ENCODE measurements at regions not wholly inside any gene's neighbourhood (a gene's known extent, or its start where the extent isn't known, plus 50 kb on each side); places are given as distances from the start of the nearest gene placed in this dataset.

GRCh38 chr6:152836523-152836922 is 85.9 kb downstream of the VIP start:
- DNase-seq (ENCODE audit: low spot score in 2 of 2) = no peak
- H3K36me3 ChIP-seq = no peaks in the 10 kb centered on the region
- H3K27ac ChIP-seq = no peak overlapping the region
- intact Hi-C loops (cut with DNase I) = no loop called here
- no peak for TF ChIP-seq CTCF (IDR thresholded peaks at IDR 0.05)
- no peaks in the 10 kb centered on the region for H3K9me3 ChIP-seq
- no peaks in the 10 kb centered on the region for H3K4me1 ChIP-seq
- H3K27me3 ChIP-seq = no peaks in the 10 kb centered on the region
- no peak overlapping the region for H3K4me3 ChIP-seq

- Histone ChIP-seq H3K4me3 (no peak overlapping the region), H3K27me3 (no peaks in the 10 kb centered on the region), H3K4me1 (no peaks in the 10 kb centered on the region), H3K9me3 (no peaks in the 10 kb centered on the region), H3K27ac (no peak overlapping the region), H3K36me3 (no peaks in the 10 kb centered on the region)
- DNase-seq (ENCODE audit: low spot score in 2 of 2) = no peak
- intact Hi-C loops (cut with DNase I) = no loop called here
- no peak for TF ChIP-seq CTCF (IDR thresholded peaks at IDR 0.05)
These were observed 94.8 kb downstream of the VIP start for GRCh38 chr6:152845421-152845820.

GRCh38 chr6:152846825-152847224 is 96.2 kb downstream of the VIP start:
- no peak for TF ChIP-seq CTCF (IDR thresholded peaks at IDR 0.05)
- Histone ChIP-seq H3K27me3 (no peaks in the 10 kb centered on the region), H3K36me3 (no peaks in the 10 kb centered on the region), H3K4me1 (no peaks in the 10 kb centered on the region), H3K9me3 (no peaks in the 10 kb centered on the region), H3K4me3 (no peak overlapping the region), H3K27ac (no peak overlapping the region)
- no peak for DNase-seq (ENCODE audit: low spot score in 2 of 2)
- intact Hi-C loops (cut with DNase I) = no loop called here

- TF ChIP-seq CTCF (IDR thresholded peaks at IDR 0.05) = no peak
- Histone ChIP-seq H3K27me3 (no peaks in the 10 kb centered on the region), H3K9me3 (no peaks in the 10 kb centered on the region), H3K27ac (no peak overlapping the region), H3K36me3 (no peaks in the 10 kb centered on the region), H3K4me1 (no peaks in the 10 kb centered on the region), H3K4me3 (no peak overlapping the region)
- DNase-seq (ENCODE audit: low spot score in 2 of 2) = no peak
- intact Hi-C loops (cut with DNase I) = no loop called here
These were observed 98.3 kb downstream of the VIP start for GRCh38 chr6:152848919-152849318.

GRCh38 chr6:152854086-152854795 is 103.6 kb downstream of the VIP start:
- DNase-seq (ENCODE audit: low spot score in 2 of 2) = no peak
- Histone ChIP-seq H3K9me3 (no peaks in the 10 kb centered on the region), H3K27ac (no peak overlapping the region), H3K36me3 (no peaks in the 10 kb centered on the region), H3K4me1 (no peaks in the 10 kb centered on the region), H3K4me3 (no peak overlapping the region), H3K27me3 (no peaks in the 10 kb centered on the region)
- intact Hi-C loops (cut with DNase I) = no loop called here
- no peak for TF ChIP-seq CTCF (IDR thresholded peaks at IDR 0.05)

- intact Hi-C loops (cut with DNase I) = no loop called here
- no peak overlapping the region for H3K27ac ChIP-seq
- no peak for DNase-seq (ENCODE audit: low spot score in 2 of 2)
- no peaks in the 10 kb centered on the region for H3K27me3 ChIP-seq
- no peaks in the 10 kb centered on the region for H3K36me3 ChIP-seq
- TF ChIP-seq CTCF (IDR thresholded peaks at IDR 0.05) = no peak
- no peaks in the 10 kb centered on the region for H3K4me1 ChIP-seq
- H3K9me3 ChIP-seq = no peaks in the 10 kb centered on the region
- no peak overlapping the region for H3K4me3 ChIP-seq
These were observed 107.5 kb downstream of the VIP start for GRCh38 chr6:152858141-152858540.
